Lower lobe of right lung (tissue), 2 donors: ENCODE measurements at regions not wholly inside any gene's neighbourhood (a gene's known extent, or its start where the extent isn't known, plus 50 kb on each side); places are given as distances from the start of the nearest gene placed in this dataset.

Experiments
- ATAC-seq, 2 donors: fragments of 200-7000 bp; cut with Tn5 transposase; one replicate each; pipeline ENCODE4 v1.9.1; 2020 to 2022; ENCODE audit warnings: mild to moderate bottlenecking in 2 of 2, moderate library complexity in 2 of 2
- DNase-seq: peaks from one replicate; pipeline ENCODE4 v3.0.0-alpha.2; 2020
- H3K27ac ChIP-seq: fragments of 200-600 bp; one replicate; pipeline ENCODE4 v1.8.0; 2022
- H3K27me3 ChIP-seq: fragments of 200-600 bp; one replicate; pipeline ENCODE4 v1.8.0; 2022; ENCODE audit warnings: low read depth
- H3K36me3 ChIP-seq: fragments of 200-600 bp; one replicate; pipeline ENCODE4 v1.8.0; 2022; ENCODE audit warnings: mild to moderate bottlenecking
- H3K4me1 ChIP-seq: fragments of 200-600 bp; one replicate; pipeline ENCODE4 v1.8.0; 2022
- H3K4me3 ChIP-seq: fragments of 200-600 bp; one replicate; pipeline ENCODE4 v1.8.0; 2022; ENCODE audit warnings: mild to moderate bottlenecking
- H3K9me3 ChIP-seq: fragments of 200-600 bp; one replicate; pipeline ENCODE4 v1.8.0; 2022
- intact Hi-C: fragments of 100-400 bp; cut with DNase I; formaldehyde crosslinking; loops from one replicate; pipeline ENCODE4 v1.11.0; 2022
- TF ChIP-seq, protein P1 (sequence below): fragments of 200-600 bp; IDR thresholded peaks from one replicate; pipeline ENCODE4 v1.8.0; 2022; ENCODE audit warnings: antibody characterized with exemption, mild to moderate bottlenecking
- donor health status: DM: no; HTN: yes; CAD: no; lungs with severe emphysema.

DNA sequence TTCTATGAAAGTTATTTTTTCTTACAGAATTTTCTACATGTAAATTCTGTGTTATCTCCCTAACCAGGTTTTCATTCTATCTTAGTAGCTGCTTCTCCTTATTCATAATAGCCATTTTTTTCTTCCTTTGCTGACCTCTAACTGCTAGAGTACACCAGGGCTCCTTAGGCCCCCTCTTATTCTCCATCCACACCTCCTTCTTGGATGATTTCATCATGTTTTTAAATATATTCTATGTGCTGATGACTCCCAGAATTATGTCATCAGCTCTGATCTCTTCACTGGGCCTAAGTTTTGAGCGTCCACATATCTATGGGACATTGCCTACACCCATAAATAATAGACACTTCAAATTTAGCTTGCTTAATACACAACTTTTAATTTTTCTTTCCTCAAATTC is 721.5 kb downstream of the SLC16A7 start:
- Histone ChIP-seq H3K4me3 (no peak overlapping the region), H3K36me3 (no peaks in the 10 kb centered on the region), H3K9me3 (no peaks in the 10 kb centered on the region), H3K27me3 (no peaks in the 10 kb centered on the region), H3K4me1 (no peaks in the 10 kb centered on the region), H3K27ac (no peak overlapping the region)
- intact Hi-C loops, result no loop called here
- no peak for DNase-seq
- no peak for ATAC-seq
- TF ChIP-seq, protein P1, sequence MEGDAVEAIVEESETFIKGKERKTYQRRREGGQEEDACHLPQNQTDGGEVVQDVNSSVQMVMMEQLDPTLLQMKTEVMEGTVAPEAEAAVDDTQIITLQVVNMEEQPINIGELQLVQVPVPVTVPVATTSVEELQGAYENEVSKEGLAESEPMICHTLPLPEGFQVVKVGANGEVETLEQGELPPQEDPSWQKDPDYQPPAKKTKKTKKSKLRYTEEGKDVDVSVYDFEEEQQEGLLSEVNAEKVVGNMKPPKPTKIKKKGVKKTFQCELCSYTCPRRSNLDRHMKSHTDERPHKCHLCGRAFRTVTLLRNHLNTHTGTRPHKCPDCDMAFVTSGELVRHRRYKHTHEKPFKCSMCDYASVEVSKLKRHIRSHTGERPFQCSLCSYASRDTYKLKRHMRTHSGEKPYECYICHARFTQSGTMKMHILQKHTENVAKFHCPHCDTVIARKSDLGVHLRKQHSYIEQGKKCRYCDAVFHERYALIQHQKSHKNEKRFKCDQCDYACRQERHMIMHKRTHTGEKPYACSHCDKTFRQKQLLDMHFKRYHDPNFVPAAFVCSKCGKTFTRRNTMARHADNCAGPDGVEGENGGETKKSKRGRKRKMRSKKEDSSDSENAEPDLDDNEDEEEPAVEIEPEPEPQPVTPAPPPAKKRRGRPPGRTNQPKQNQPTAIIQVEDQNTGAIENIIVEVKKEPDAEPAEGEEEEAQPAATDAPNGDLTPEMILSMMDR, result no peak

DNA sequence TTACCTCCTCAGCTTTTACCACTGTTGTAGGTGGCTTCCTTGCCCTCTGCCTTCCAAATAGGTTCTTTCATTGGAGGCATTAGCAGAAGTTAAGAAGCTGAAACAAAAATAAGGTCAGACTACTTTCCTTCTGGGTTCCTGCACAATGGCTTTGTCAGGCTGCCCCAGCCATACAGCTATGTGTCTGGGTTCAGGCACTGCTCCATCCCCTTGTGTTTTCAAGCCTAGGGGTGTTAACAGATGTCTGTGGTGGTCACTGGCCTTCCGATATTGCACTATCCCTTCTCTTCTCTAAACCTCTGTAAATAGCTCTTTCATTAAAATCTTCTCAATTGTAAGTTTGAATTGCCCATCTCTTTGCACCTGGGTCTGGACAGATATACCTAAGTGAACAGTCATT is 728.9 kb downstream of the SLC16A7 start:
- no peak for ATAC-seq
- TF ChIP-seq, protein P1, result no peak
- H3K4me3 ChIP-seq, result no peak overlapping the region
- intact Hi-C loops, result no loop called here
- no peaks in the 10 kb centered on the region for H3K27me3 ChIP-seq
- H3K4me1 ChIP-seq, result no peaks in the 10 kb centered on the region
- DNase-seq, result no peak
- no peaks in the 10 kb centered on the region for H3K9me3 ChIP-seq
- H3K27ac ChIP-seq, result no peak overlapping the region
- H3K36me3 ChIP-seq, result no peaks in the 10 kb centered on the region

DNA sequence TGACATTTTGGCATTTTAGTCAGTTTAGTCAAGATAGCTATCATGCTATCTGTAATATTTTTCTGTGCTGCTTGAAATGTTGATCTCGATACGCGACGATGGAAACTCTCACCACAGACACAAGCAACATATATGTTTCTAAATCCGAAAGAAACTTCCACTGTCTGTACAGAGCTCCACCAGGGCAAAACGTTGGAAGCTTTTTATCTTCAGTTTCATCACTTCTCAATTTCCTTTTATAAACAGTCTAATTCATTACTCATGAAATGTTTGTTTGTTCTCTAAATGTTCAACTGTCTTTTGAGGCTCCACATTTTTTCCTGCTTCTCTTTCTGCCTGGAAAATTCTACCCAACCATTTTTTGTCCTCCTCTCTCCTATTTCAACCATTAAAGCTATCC is 737.6 kb downstream of the SLC16A7 start:
- H3K4me3 ChIP-seq, result no peak overlapping the region
- TF ChIP-seq, protein P1, result no peak
- no peaks in the 10 kb centered on the region for H3K27me3 ChIP-seq
- no peaks in the 10 kb centered on the region for H3K4me1 ChIP-seq
- ATAC-seq, result no peak
- no peaks in the 10 kb centered on the region for H3K36me3 ChIP-seq
- H3K27ac ChIP-seq, result no peak overlapping the region
- no peaks in the 10 kb centered on the region for H3K9me3 ChIP-seq
- intact Hi-C loops, result no loop called here
- DNase-seq, result no peak

DNA sequence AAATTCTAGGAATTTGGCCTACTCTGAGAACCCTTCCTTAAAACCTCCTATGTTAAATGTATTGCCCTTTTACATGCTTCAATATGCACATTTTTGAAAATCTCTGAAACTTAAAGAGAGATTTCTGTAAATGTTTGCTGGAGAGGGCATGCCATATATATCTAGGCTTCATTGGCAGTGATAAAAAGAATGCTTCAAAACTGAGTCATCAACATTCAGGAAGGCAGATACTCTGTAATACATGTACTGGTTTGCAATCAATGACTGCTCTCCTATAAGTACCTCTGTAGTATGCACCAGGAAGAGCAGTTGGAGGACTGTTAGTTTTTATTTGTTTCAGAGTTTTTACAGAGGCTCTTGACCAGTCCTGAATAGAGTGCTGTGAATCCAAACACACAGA is 739.9 kb downstream of the SLC16A7 start:
- no peaks in the 10 kb centered on the region for H3K4me1 ChIP-seq
- TF ChIP-seq, protein P1, result no peak
- DNase-seq, result no peak
- no peaks in the 10 kb centered on the region for H3K9me3 ChIP-seq
- ATAC-seq, result no peak
- intact Hi-C loops, result no loop called here
- no peaks in the 10 kb centered on the region for H3K36me3 ChIP-seq
- no peaks in the 10 kb centered on the region for H3K27me3 ChIP-seq
- no peak overlapping the region for H3K4me3 ChIP-seq
- H3K27ac ChIP-seq, result no peak overlapping the region

DNA sequence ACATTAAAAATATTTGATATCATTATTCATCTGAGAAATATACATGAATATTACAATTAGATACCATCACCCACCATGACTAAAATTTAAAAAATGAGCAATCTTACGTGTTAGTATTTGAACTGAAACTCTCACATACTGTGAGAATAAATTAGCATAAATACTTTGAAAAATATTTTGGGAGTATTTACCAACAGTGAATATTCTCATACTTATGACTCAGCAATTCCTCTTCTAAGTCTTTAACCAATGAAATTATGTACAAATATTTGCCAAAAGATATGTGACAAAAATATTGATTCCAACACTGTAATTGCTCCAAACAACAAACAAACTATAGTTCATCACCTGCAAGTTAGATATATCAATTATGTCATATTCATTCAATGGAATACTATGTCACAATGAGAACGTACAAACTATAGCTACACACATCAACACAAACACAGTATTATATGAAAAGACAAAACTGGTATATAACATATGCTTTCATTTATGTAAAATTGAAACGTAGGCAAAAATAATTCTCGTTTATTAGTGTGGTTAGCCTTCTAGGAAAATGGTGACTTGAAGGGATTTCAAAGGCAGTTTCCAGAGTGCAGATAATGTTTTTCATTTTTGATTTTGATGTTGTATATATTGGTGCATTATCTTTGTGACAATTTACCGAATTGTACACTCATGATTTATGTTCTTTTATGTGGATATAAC is 742.2 kb downstream of the SLC16A7 start:
- H3K4me3 ChIP-seq, result no peak overlapping the region
- no peaks in the 10 kb centered on the region for H3K9me3 ChIP-seq
- no peaks in the 10 kb centered on the region for H3K4me1 ChIP-seq
- DNase-seq (no peak), ATAC-seq (no peak)
- no peaks in the 10 kb centered on the region for H3K27me3 ChIP-seq
- TF ChIP-seq, protein P1, result no peak
- H3K36me3 ChIP-seq, result no peaks in the 10 kb centered on the region
- H3K27ac ChIP-seq, result no peak overlapping the region
- intact Hi-C loops, result no loop called here
